A673 (cell line): ENCODE measurements at regions not wholly inside any gene's neighbourhood (a gene's known extent, or its start where the extent isn't known, plus 50 kb on each side); places are given as distances from the start of the nearest gene placed in this dataset.

Experiments used
- BruUV-seq: library from RNA; stranded (reverse); fragments of 400-500 nt; replicated peaks from 2 replicates; lab custom pipeline; 2021; lab: Mats Ljungman, UMichigan
- CTCF ChIA-PET: fragments of 300-600 bp; sonication (Branson Sonifier 250); formaldehyde crosslinking; loops from one replicate; lab custom pipeline; 2022; ENCODE audit warnings: antibody characterized with exemption; lab: Charles Lee
- POLR2A ChIA-PET: fragments of 300-600 bp; sonication (Branson Sonifier 250); formaldehyde crosslinking; loops from one replicate; lab custom pipeline; 2022; ENCODE audit warnings: antibody characterized with exemption; ENCODE audit not compliant: low non-redundant PET; lab: Charles Lee
- DNase-seq: peaks from one replicate; pipeline ENCODE4 v3.0.0-alpha.2; 2015; ENCODE audit warnings: low spot score
- H3K27ac ChIP-seq: fragments of 200-600 bp; sonication (generic); 2 replicates; pipeline ENCODE4 v1.5.1; 2016; ENCODE audit warnings: mixed run types, low read depth, mild to moderate bottlenecking, mixed read lengths, antibody characterized with exemption, low read length; ENCODE audit not compliant: poor library complexity, severe bottlenecking
- H3K27me3 ChIP-seq: fragments of 200-600 bp; sonication (generic); replicated peaks from 2 replicates; pipeline ENCODE4 v1.6.1; 2017; ENCODE audit warnings: mixed run types, low read depth, mild to moderate bottlenecking, mixed read lengths, antibody characterized with exemption, low read length; ENCODE audit not compliant: insufficient read depth, poor library complexity
- H3K36me3 ChIP-seq: fragments of 200-600 bp; sonication (generic); 2 replicates; pipeline ENCODE4 v1.6.1; 2016; ENCODE audit warnings: mixed run types, mild to moderate bottlenecking, mixed read lengths, antibody characterized with exemption, low read length; ENCODE audit not compliant: insufficient read depth, poor library complexity, severe bottlenecking
- H3K4me1 ChIP-seq: fragments of 200-600 bp; sonication (generic); 2 replicates; pipeline ENCODE4 v1.6.1; 2017; ENCODE audit warnings: mixed run types, mild to moderate bottlenecking, mixed read lengths, antibody characterized with exemption, low read length; ENCODE audit not compliant: insufficient read depth, poor library complexity, severe bottlenecking
- H3K4me3 ChIP-seq: fragments of 200-600 bp; sonication (generic); 2 replicates; pipeline ENCODE4 v1.5.1; 2016; ENCODE audit warnings: low read depth, mixed run types, mild to moderate bottlenecking, mixed read lengths, low read length; ENCODE audit not compliant: poor library complexity, severe bottlenecking
- H3K9me3 ChIP-seq: fragments of 200-600 bp; sonication (generic); 2 replicates; pipeline ENCODE4 v1.6.1; 2016; ENCODE audit warnings: mixed run types, low read depth, mild to moderate bottlenecking, mixed read lengths, antibody characterized with exemption, low read length; ENCODE audit not compliant: poor library complexity, severe bottlenecking
- CTCF ChIP-seq: fragments of 300-800, 200-600 bp; sonication (generic); conservative IDR thresholded peaks from 2 replicates; pipeline ENCODE4 v1.5.1; 2017; ENCODE audit warnings: low read depth, mild to moderate bottlenecking, antibody characterized with exemption, low read length, moderate library complexity, mixed read lengths
- EZH2 ChIP-seq: fragments of 200-600 bp; sonication (generic); IDR thresholded peaks from 2 replicates; pipeline ENCODE4 v1.6.1; 2017; ENCODE audit warnings: borderline replicate concordance, low read depth, mild to moderate bottlenecking, mixed read lengths, antibody characterized with exemption, low read length; ENCODE audit not compliant: poor library complexity, severe bottlenecking
- intact Hi-C: fragments of 100-400 bp; cut with micrococcal nuclease; formaldehyde crosslinking; loops from one replicate; pipeline ENCODE4 v1.10.0; 2022; ENCODE audit not compliant: unreplicated experiment

- DNase-seq: no peak
- Histone ChIP-seq H3K4me1 (no peaks in the 10 kb centered on the region), H3K4me3 (no peak overlapping the region), H3K27me3 (peaks cover 48% of the 10 kb centered on the region), H3K36me3 (no peaks in the 10 kb centered on the region), H3K27ac (no peak overlapping the region), H3K9me3 (no peaks in the 10 kb centered on the region)
- intact Hi-C loops: no loop called here
- no TSS peak for BruUV-seq
- ChIA-PET CTCF (no interaction called here), POLR2A (no interaction called here)
- TF ChIP-seq EZH2: no peak
Measured at GRCh38 chr16:86203557-86204275, 304.8 kb downstream of the IRF8 start.

- CTCF ChIA-PET: no interaction called here
- no peak for DNase-seq
- no TSS peak for BruUV-seq
- Histone ChIP-seq H3K4me1 (no peaks in the 10 kb centered on the region), H3K27me3 (peaks cover 31% of the 10 kb centered on the region), H3K27ac (no peak overlapping the region), H3K36me3 (no peaks in the 10 kb centered on the region), H3K4me3 (no peak overlapping the region), H3K9me3 (no peaks in the 10 kb centered on the region)
- intact Hi-C loops: no loop called here
- POLR2A ChIA-PET: no interaction called here
- TF ChIP-seq CTCF (no peak), EZH2 (no peak)
Measured at GRCh38 chr16:86205521-86206245, 304.6 kb upstream of the FOXF1 start.

GRCh38 chr16:86207350-86207749 is 303.0 kb upstream of the FOXF1 start:
- Histone ChIP-seq H3K27ac (no peak overlapping the region), H3K36me3 (no peaks in the 10 kb centered on the region), H3K9me3 (no peaks in the 10 kb centered on the region), H3K27me3 (peaks cover 15% of the 10 kb centered on the region), H3K4me1 (no peaks in the 10 kb centered on the region), H3K4me3 (no peak overlapping the region)
- TF ChIP-seq CTCF (no peak), EZH2 (no peak)
- ChIA-PET POLR2A (no interaction called here), CTCF (no interaction called here)
- BruUV-seq: no TSS peak
- no peak for DNase-seq
- intact Hi-C loops: no loop called here

- Histone ChIP-seq H3K36me3 (no peaks in the 10 kb centered on the region), H3K4me1 (no peaks in the 10 kb centered on the region), H3K9me3 (no peaks in the 10 kb centered on the region), H3K27me3 (peaks cover 2% of the 10 kb centered on the region), H3K27ac (no peak overlapping the region), H3K4me3 (no peak overlapping the region)
- ChIA-PET CTCF (no interaction called here), POLR2A (no interaction called here)
- DNase-seq: no peak
- TF ChIP-seq CTCF (no peak), EZH2 (no peak)
- intact Hi-C loops: no loop called here
- BruUV-seq: no TSS peak
Measured at GRCh38 chr16:86209202-86209601, 301.1 kb upstream of the FOXF1 start.
